CD4-positive, alpha-beta T cell (primary cell): ENCODE measurements at regions not wholly inside any gene's neighbourhood (a gene's known extent, or its start where the extent isn't known, plus 50 kb on each side); places are given as distances from the start of the nearest gene placed in this dataset.

Experiments
- ATAC-seq: fragments of 200-7000 bp; cut with Tn5 transposase; one replicate; pipeline ENCODE4 v1.10.0; 2022; ENCODE audit warnings: mild to moderate bottlenecking; ENCODE audit not compliant: poor library complexity
- CTCF ChIA-PET: fragments of 350-600 bp; sonication (Branson Sonifier 250); formaldehyde crosslinking; loops from one replicate; lab custom pipeline; 2021; ENCODE audit warnings: antibody characterized with exemption, inconsistent platforms; lab: Charles Lee
- POLR2A ChIA-PET: fragments of 350-600 bp; sonication (Branson Sonifier 250); formaldehyde crosslinking; loops from one replicate; lab custom pipeline; 2021; ENCODE audit warnings: antibody characterized with exemption, inconsistent platforms; lab: Charles Lee
- DNase-seq, 14 experiments: peaks; one replicate each; pipeline ENCODE4 v3.0.0-alpha.2; 2013 to 2020; ENCODE audit warnings: mixed read lengths in 2 of 14
- H3K27ac ChIP-seq, 2 donors: one replicate each; pipeline versions ENCODE4 v1.5.1 to v1.7.0; 2013; ENCODE audit warnings: low read length in 2 of 2, low read depth in 1 of 2, mild to moderate bottlenecking in 1 of 2
- H3K27me3 ChIP-seq, 2 experiments: 1 replicate in 1 of 2; 2 replicates in 1 of 2; pipeline versions ENCODE4 v1.6.1 to v1.7.0; 2013; ENCODE audit warnings: low read length in 2 of 2, control low read depth in 1 of 2, mild to moderate bottlenecking in 1 of 2, moderate library complexity in 1 of 2; ENCODE audit not compliant: insufficient read depth in 2 of 2, control insufficient read depth in 1 of 2
- H3K36me3 ChIP-seq: one replicate; pipeline ENCODE4 v1.6.1; 2013; ENCODE audit warnings: low read length, control low read depth; ENCODE audit not compliant: insufficient read depth
- H3K4me1 ChIP-seq: one replicate; pipeline ENCODE4 v1.6.1; 2013; ENCODE audit warnings: low read length, control low read depth; ENCODE audit not compliant: insufficient read depth
- H3K4me3 ChIP-seq: one replicate; pipeline ENCODE4 v1.5.1; 2013; ENCODE audit warnings: mild to moderate bottlenecking, low read length, moderate library complexity
- H3K9me3 ChIP-seq, 2 experiments: 1 replicate in 1 of 2; 2 replicates in 1 of 2; pipeline versions ENCODE4 v1.6.1 to v1.7.0; 2013; ENCODE audit warnings: low read length in 2 of 2, mild to moderate bottlenecking in 2 of 2, control low read depth in 1 of 2, moderate library complexity in 1 of 2; ENCODE audit not compliant: control insufficient read depth in 1 of 2, insufficient read depth in 1 of 2
- H3K27ac Mint-ChIP-seq: one replicate; pipeline ENCODE4 v1.8.0; 2020; ENCODE audit warnings: mixed read lengths
- H3K27me3 Mint-ChIP-seq: one replicate; pipeline ENCODE4 v1.8.0; 2021; ENCODE audit warnings: mixed read lengths
- H3K36me3 Mint-ChIP-seq: one replicate; pipeline ENCODE4 v1.8.0; 2021; ENCODE audit warnings: low read depth, mixed read lengths
- H3K4me1 Mint-ChIP-seq: one replicate; pipeline ENCODE4 v1.8.0; 2021; ENCODE audit warnings: low read depth, mixed read lengths
- H3K4me3 Mint-ChIP-seq: one replicate; pipeline ENCODE4 v1.8.0; 2020; ENCODE audit warnings: mild to moderate bottlenecking, mixed read lengths
- H3K9me3 Mint-ChIP-seq: one replicate; pipeline ENCODE4 v1.8.0; 2020; ENCODE audit warnings: mixed read lengths
- intact Hi-C, 2 experiments: fragments of 100-400 bp; cut with DNase I in 1 of 2; cut with micrococcal nuclease in 1 of 2; formaldehyde crosslinking; loops; one replicate each; pipeline versions ENCODE4 v1.15.1 to v1.9.0; 2023 to 2025; cut with DNase I, micrococcal nuclease
- TF ChIP-seq, protein P1 (sequence below): fragments of 200-600 bp; IDR thresholded peaks from one replicate; pipeline ENCODE4 v1.8.0; 2022; ENCODE audit warnings: antibody characterized with exemption, mild to moderate bottlenecking

DNA sequence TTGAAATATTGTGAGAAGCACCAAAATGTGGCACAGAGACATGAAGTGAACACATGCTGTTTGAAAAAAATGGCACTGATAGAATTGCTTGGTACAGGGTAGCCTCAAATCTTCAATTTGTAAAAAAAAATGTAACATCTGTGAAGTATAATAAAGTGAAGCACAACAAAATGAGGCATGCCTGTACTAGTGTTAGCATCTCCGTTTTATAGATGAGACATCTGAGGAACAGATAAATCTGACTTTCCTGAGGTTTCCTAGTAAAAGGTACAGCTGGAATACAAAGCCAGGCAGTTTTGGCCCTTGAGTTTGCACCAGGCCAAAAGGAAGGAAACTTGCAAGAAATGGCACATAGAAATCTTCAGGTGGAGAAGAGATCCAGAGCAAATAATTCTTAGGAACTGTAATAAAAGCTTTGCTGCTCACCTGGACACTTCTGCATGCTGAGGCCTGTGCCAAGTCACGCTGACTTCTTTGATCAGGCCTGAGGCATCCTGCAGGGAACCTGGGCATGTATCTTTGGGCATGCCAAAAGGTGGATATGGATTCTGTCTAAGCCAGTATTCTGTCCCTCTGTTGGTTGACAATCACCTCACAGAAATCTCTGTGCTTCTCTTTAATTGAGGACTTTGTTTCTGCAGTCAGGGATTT is 251.5 kb upstream of the PLPP4 start:
- no peak overlapping the region for H3K4me3 Mint-ChIP-seq
- H3K36me3 Mint-ChIP-seq: no peaks in the 10 kb centered on the region
- TF ChIP-seq, protein P1, sequence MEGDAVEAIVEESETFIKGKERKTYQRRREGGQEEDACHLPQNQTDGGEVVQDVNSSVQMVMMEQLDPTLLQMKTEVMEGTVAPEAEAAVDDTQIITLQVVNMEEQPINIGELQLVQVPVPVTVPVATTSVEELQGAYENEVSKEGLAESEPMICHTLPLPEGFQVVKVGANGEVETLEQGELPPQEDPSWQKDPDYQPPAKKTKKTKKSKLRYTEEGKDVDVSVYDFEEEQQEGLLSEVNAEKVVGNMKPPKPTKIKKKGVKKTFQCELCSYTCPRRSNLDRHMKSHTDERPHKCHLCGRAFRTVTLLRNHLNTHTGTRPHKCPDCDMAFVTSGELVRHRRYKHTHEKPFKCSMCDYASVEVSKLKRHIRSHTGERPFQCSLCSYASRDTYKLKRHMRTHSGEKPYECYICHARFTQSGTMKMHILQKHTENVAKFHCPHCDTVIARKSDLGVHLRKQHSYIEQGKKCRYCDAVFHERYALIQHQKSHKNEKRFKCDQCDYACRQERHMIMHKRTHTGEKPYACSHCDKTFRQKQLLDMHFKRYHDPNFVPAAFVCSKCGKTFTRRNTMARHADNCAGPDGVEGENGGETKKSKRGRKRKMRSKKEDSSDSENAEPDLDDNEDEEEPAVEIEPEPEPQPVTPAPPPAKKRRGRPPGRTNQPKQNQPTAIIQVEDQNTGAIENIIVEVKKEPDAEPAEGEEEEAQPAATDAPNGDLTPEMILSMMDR: no peak
- ATAC-seq: no peak
- no peaks in the 10 kb centered on the region for H3K4me1 Mint-ChIP-seq
- Histone ChIP-seq H3K4me3 (no peak overlapping the region), H3K27ac (no peak overlapping the region), H3K36me3 (no peaks in the 10 kb centered on the region), H3K27me3 (peaks cover 0 to 6% of the 10 kb centered on the region in 2 experiments), H3K9me3 (no peaks in the 10 kb centered on the region), H3K4me1 (no peaks in the 10 kb centered on the region)
- H3K27ac Mint-ChIP-seq: no peak overlapping the region
- CTCF ChIA-PET: no interaction called here
- POLR2A ChIA-PET: no interaction called here
- no peaks in the 10 kb centered on the region for H3K9me3 Mint-ChIP-seq
- no peak for DNase-seq
- intact Hi-C loops: no loop called here
- H3K27me3 Mint-ChIP-seq: peaks cover 46% of the 10 kb centered on the region

DNA sequence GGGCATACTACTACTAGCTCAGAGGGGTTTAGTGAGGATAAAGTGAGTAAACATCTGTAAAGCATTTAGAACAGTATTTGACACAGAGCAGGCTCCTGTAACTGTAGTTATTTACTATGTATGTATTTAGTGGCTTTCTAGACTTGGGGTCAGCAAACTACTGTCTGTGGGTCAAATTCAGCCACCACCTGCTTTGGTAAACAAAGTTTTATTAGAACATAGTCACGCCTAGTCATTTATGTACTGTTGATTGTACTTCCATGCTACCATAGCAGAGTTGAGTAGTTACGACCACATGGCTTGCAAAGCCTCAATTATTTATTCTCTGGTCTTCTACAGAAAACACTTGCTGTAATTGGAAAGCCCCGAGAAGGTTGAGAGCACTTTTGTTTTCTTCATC is 248.5 kb upstream of the PLPP4 start:
- H3K27me3 ChIP-seq: peaks cover 0 to 6% of the 10 kb centered on the region in 2 experiments
- no peaks in the 10 kb centered on the region for H3K9me3 ChIP-seq
- no peaks in the 10 kb centered on the region for H3K36me3 ChIP-seq
- intact Hi-C loops: no loop called here
- Mint-ChIP-seq H3K27me3 (peaks cover 39% of the 10 kb centered on the region), H3K36me3 (no peaks in the 10 kb centered on the region), H3K4me1 (no peaks in the 10 kb centered on the region), H3K4me3 (no peak overlapping the region), H3K9me3 (no peaks in the 10 kb centered on the region), H3K27ac (no peak overlapping the region)
- ATAC-seq (no peak), DNase-seq (no peak)
- POLR2A ChIA-PET: no interaction called here
- TF ChIP-seq, protein P1: no peak
- CTCF ChIA-PET: no interaction called here
- no peak overlapping the region for H3K27ac ChIP-seq
- no peak overlapping the region for H3K4me3 ChIP-seq
- no peaks in the 10 kb centered on the region for H3K4me1 ChIP-seq

- Histone ChIP-seq H3K4me1 (no peaks in the 10 kb centered on the region), H3K27me3 (peaks cover 0 to 3% of the 10 kb centered on the region in 2 experiments), H3K27ac (no peak overlapping the region), H3K36me3 (no peaks in the 10 kb centered on the region), H3K9me3 (no peaks in the 10 kb centered on the region), H3K4me3 (no peak overlapping the region)
- H3K9me3 Mint-ChIP-seq: no peaks in the 10 kb centered on the region
- H3K27ac Mint-ChIP-seq: no peak overlapping the region
- ChIA-PET POLR2A (no interaction called here), CTCF (no interaction called here)
- TF ChIP-seq, protein P1: no peak
- no peak for ATAC-seq
- no peak overlapping the region for H3K4me3 Mint-ChIP-seq
- DNase-seq: no peak
- H3K27me3 Mint-ChIP-seq: peaks cover 40% of the 10 kb centered on the region
- intact Hi-C loops: no loop called here
- no peaks in the 10 kb centered on the region for H3K36me3 Mint-ChIP-seq
- H3K4me1 Mint-ChIP-seq: no peaks in the 10 kb centered on the region
Observed at GRCh38 chr10:120209124-120209762, 247.8 kb upstream of the PLPP4 start.
